ENCODE measurements at regions not wholly inside any gene's neighbourhood (a gene's known extent, or its start where the extent isn't known, plus 50 kb on each side); places are given as distances from the start of the nearest gene placed in this dataset.

- TF ChIP-seq CTCF (IDR thresholded peaks at IDR 0.05; ENCODE audit: control insufficient read depth, insufficient read depth, low read depth, low read length, missing control alignments), result no peak
- H3K4me3 ChIP-seq (ENCODE audit: control insufficient read depth, low read depth, low read length), result no peak overlapping the region
- no peak for DNase-seq (ENCODE audit: low read depth)
Observed at GRCh38 chr2:49359721-49360406, 205.5 kb upstream of the FSHR start.

GRCh38 chr2:49355611-49356010 lies 201.3 kb upstream of the FSHR start:
- no peak for DNase-seq (ENCODE audit: low read depth)
- H3K4me3 ChIP-seq (ENCODE audit: control insufficient read depth, low read depth, low read length), result no peak overlapping the region
- TF ChIP-seq CTCF (IDR thresholded peaks at IDR 0.05; ENCODE audit: control insufficient read depth, insufficient read depth, low read depth, low read length, missing control alignments), result no peak

GRCh38 chr2:49351560-49351959 lies 197.2 kb upstream of the FSHR start:
- no peak for TF ChIP-seq CTCF (IDR thresholded peaks at IDR 0.05; ENCODE audit: control insufficient read depth, insufficient read depth, low read depth, low read length, missing control alignments)

GRCh38 chr2:49343638-49344037 lies 189.3 kb upstream of the FSHR start:
- DNase-seq (ENCODE audit: low read depth), result no peak
- no peak for TF ChIP-seq CTCF (IDR thresholded peaks at IDR 0.05; ENCODE audit: control insufficient read depth, insufficient read depth, low read depth, low read length, missing control alignments)
- H3K4me3 ChIP-seq (ENCODE audit: control insufficient read depth, low read depth, low read length), result no peak overlapping the region

More at GRCh38 chr2:49351560-49351959, 197.2 kb upstream of the FSHR start:
- no peak overlapping the region for H3K4me3 ChIP-seq (ENCODE audit: control insufficient read depth, low read depth, low read length)
- no peak for DNase-seq (ENCODE audit: low read depth)

GRCh38 chr2:49342156-49342555 lies 187.8 kb upstream of the FSHR start:
- TF ChIP-seq CTCF (IDR thresholded peaks at IDR 0.05; ENCODE audit: control insufficient read depth, insufficient read depth, low read depth, low read length, missing control alignments), result no peak
- DNase-seq (ENCODE audit: low read depth), result no peak
- no peak overlapping the region for H3K4me3 ChIP-seq (ENCODE audit: control insufficient read depth, low read depth, low read length)

GRCh38 chr2:49335546-49335945 lies 181.2 kb upstream of the FSHR start:
- no peak for TF ChIP-seq CTCF (IDR thresholded peaks at IDR 0.05; ENCODE audit: control insufficient read depth, insufficient read depth, low read depth, low read length, missing control alignments)
- no peak overlapping the region for H3K4me3 ChIP-seq (ENCODE audit: control insufficient read depth, low read depth, low read length)
- no peak for DNase-seq (ENCODE audit: low read depth)
